ENCODE measurements at regions not wholly inside any gene's neighbourhood (a gene's known extent, or its start where the extent isn't known, plus 50 kb on each side); places are given as distances from the start of the nearest gene placed in this dataset.
"Not testable (repeated sequence)": the region's sequence is repeated elsewhere in the genome, so short reads cannot be mapped to it uniquely, and the experiment has no call there.

GRCh38 chr6:4280707-4281106 lies 145.3 kb upstream of the ECI2 start:
- no peak for DNase-seq

- no peak for DNase-seq
Measured at GRCh38 chr6:4280031-4280430, 144.7 kb upstream of the ECI2 start.

- no peak for DNase-seq
Measured at GRCh38 chr6:4274382-4275082, 139.2 kb upstream of the ECI2 start.

- no peak for DNase-seq
Measured at GRCh38 chr6:4272996-4273395, 137.6 kb upstream of the ECI2 start.

- DNase-seq, result no peak
Measured at GRCh38 chr6:4271761-4272470, 136.5 kb upstream of the ECI2 start.

- no peak for DNase-seq
Measured at GRCh38 chr6:4270776-4271175, 135.4 kb upstream of the ECI2 start.

- no peak for DNase-seq
Measured at GRCh38 chr6:4270001-4270400, 134.6 kb upstream of the ECI2 start.

- DNase-seq, result no peak
Measured at GRCh38 chr6:4268171-4268570, 132.8 kb upstream of the ECI2 start.

- no peak for DNase-seq
Measured at GRCh38 chr6:4265740-4266139, 130.4 kb upstream of the ECI2 start.

- no peak for DNase-seq
Measured at GRCh38 chr6:4264601-4265000, 129.2 kb upstream of the ECI2 start.

- DNase-seq, result no peak
Measured at GRCh38 chr6:4264081-4264480, 128.7 kb upstream of the ECI2 start.

GRCh38 chr6:4262526-4262925 lies 127.2 kb upstream of the ECI2 start:
- no peak for DNase-seq

- DNase-seq, result no peak
Measured at GRCh38 chr6:4259391-4259790, 124.0 kb upstream of the ECI2 start.

- no peak for DNase-seq
Measured at GRCh38 chr6:4258733-4259132, 123.4 kb upstream of the ECI2 start.

GRCh38 chr6:4256969-4257368 lies 121.6 kb upstream of the ECI2 start:
- no peak for DNase-seq

- DNase-seq, result no peak
Measured at GRCh38 chr6:4253604-4254231, 118.3 kb upstream of the ECI2 start.

GRCh38 chr6:4252445-4252844 lies 117.1 kb upstream of the ECI2 start:
- not testable (repeated sequence) for DNase-seq

- DNase-seq, result no peak
Measured at GRCh38 chr6:4250645-4251044, 115.3 kb upstream of the ECI2 start.

GRCh38 chr6:4243832-4244231 lies 108.5 kb upstream of the ECI2 start:
- not testable (repeated sequence) for DNase-seq

- DNase-seq, result no peak
Measured at GRCh38 chr6:4243237-4243636, 107.9 kb upstream of the ECI2 start.

- no peak for DNase-seq
Measured at GRCh38 chr6:4242601-4243000, 107.2 kb upstream of the ECI2 start.

GRCh38 chr6:4240148-4240547 lies 104.8 kb upstream of the ECI2 start:
- no peak for DNase-seq

- DNase-seq, result no peak
Measured at GRCh38 chr6:4225161-4225872, 89.9 kb upstream of the ECI2 start.
